ENCODE measurements at regions not wholly inside any gene's neighbourhood (a gene's known extent, or its start where the extent isn't known, plus 50 kb on each side); places are given as distances from the start of the nearest gene placed in this dataset.

- Histone ChIP-seq H3K4me3 (no peak overlapping the region), H3K9me3 (no peaks in the 10 kb centered on the region), H3K36me3 (no peaks in the 10 kb centered on the region), H3K27ac (no peak overlapping the region), H3K4me1 (no peaks in the 10 kb centered on the region), H3K27me3 (no peaks in the 10 kb centered on the region)
- TF ChIP-seq CTCF (IDR thresholded peaks at IDR 0.05) = peak in 2 of 3 experiments; percentile 17 to 32
- intact Hi-C loops (cut with DNase I) = loop anchor here (5.0 kb wide), 1 partner anchor 101 kb away; no protein-coding TSS in a partner anchor
- no peak for DNase-seq (ENCODE audit: low spot score in 2 of 2)
Measured at GRCh38 chr4:54433686-54434085, 204.6 kb downstream of the PDGFRA start.

- Histone ChIP-seq H3K4me1 (no peaks in the 10 kb centered on the region), H3K36me3 (no peaks in the 10 kb centered on the region), H3K27me3 (no peaks in the 10 kb centered on the region), H3K27ac (peak overlapping the region in 1 of 2 donors; percentile 19), H3K4me3 (peak overlapping the region; percentile 14 to 41), H3K9me3 (no peaks in the 10 kb centered on the region)
- intact Hi-C loops (cut with DNase I) = loop anchor here (1.0 kb wide), 1 partner anchor 117 kb away; no protein-coding TSS in a partner anchor
- peak in 1 of 2 donors; percentile 66 for DNase-seq (ENCODE audit: low spot score in 2 of 2)
- TF ChIP-seq CTCF (IDR thresholded peaks at IDR 0.05) = no peak
Measured at GRCh38 chr4:54439831-54440243, 210.7 kb downstream of the PDGFRA start.

GRCh38 chr4:54440394-54441136 is 211.5 kb downstream of the PDGFRA start:
- intact Hi-C loops (cut with DNase I) = no loop called here
- Histone ChIP-seq H3K4me1 (no peaks in the 10 kb centered on the region), H3K9me3 (no peaks in the 10 kb centered on the region), H3K36me3 (no peaks in the 10 kb centered on the region), H3K27me3 (no peaks in the 10 kb centered on the region), H3K27ac (peak overlapping the region; percentile 19 to 21), H3K4me3 (peak overlapping the region; percentile 14 to 41)
- no peak for DNase-seq (ENCODE audit: low spot score in 2 of 2)
- peak; percentile 27 to 59 (median 54) for TF ChIP-seq CTCF (IDR thresholded peaks at IDR 0.05)

GRCh38 chr4:54445866-54446265 is 211.9 kb upstream of the KIT start:
- DNase-seq (ENCODE audit: low spot score in 2 of 2) = no peak
- Histone ChIP-seq H3K36me3 (no peaks in the 10 kb centered on the region), H3K27ac (no peak overlapping the region), H3K4me1 (no peaks in the 10 kb centered on the region), H3K9me3 (peaks cover 0 to 7% of the 10 kb centered on the region in 2 donors), H3K4me3 (no peak overlapping the region), H3K27me3 (no peaks in the 10 kb centered on the region)
- no peak for TF ChIP-seq CTCF (IDR thresholded peaks at IDR 0.05)
- intact Hi-C loops (cut with DNase I) = no loop called here

- H3K27me3 ChIP-seq = no peaks in the 10 kb centered on the region
- H3K4me3 ChIP-seq = no peak overlapping the region
- H3K36me3 ChIP-seq = no peaks in the 10 kb centered on the region
- no peak overlapping the region for H3K27ac ChIP-seq
- H3K9me3 ChIP-seq = peaks cover 0 to 7% of the 10 kb centered on the region in 2 donors
- TF ChIP-seq CTCF (IDR thresholded peaks at IDR 0.05) = no peak
- no peaks in the 10 kb centered on the region for H3K4me1 ChIP-seq
- no peak for DNase-seq (ENCODE audit: low spot score in 2 of 2)
- intact Hi-C loops (cut with DNase I) = no loop called here
Measured at GRCh38 chr4:54446581-54446980, 211.2 kb upstream of the KIT start.
